IMR-90 (cell line): ENCODE measurements at regions not wholly inside any gene's neighbourhood (a gene's known extent, or its start where the extent isn't known, plus 50 kb on each side); places are given as distances from the start of the nearest gene placed in this dataset.
"Not testable (repeated sequence)": the region's sequence is repeated elsewhere in the genome, so short reads cannot be mapped to it uniquely, and the experiment has no call there.

Experiments
- ATAC-seq: fragments of 200-7000 bp; cut with Tn5 transposase; 2 replicates; pipeline ENCODE4 v1.9.1; 2020; ENCODE audit warnings: low read depth, mild to moderate bottlenecking, moderate library complexity
- BruUV-seq: library from RNA; stranded (reverse); fragments of 400-500 nt; replicated peaks from 2 replicates; lab custom pipeline; 2021; lab: Mats Ljungman, UMichigan
- CTCF ChIA-PET: fragments of 300-600 bp; formaldehyde crosslinking; extraction: SDS; loops from one replicate; lab custom pipeline; 2021; ENCODE audit warnings: antibody characterized with exemption; lab: Yijun Ruan, JAX
- POLR2A ChIA-PET: fragments of 300-600 bp; sonication (Branson Sonifier 250); formaldehyde crosslinking; loops from one replicate; lab custom pipeline; 2022; ENCODE audit warnings: antibody characterized with exemption; ENCODE audit not compliant: unreplicated experiment; lab: Charles Lee
- DNase-seq: peaks from one replicate; pipeline ENCODE4 v3.0.0; 2013
- H2AFZ ChIP-seq: replicated peaks from 2 replicates; pipeline ENCODE3; 2013; ENCODE audit warnings: low read length, mild to moderate bottlenecking; ENCODE audit not compliant: poor library complexity
- H2AK5ac ChIP-seq: 2 replicates; pipeline ENCODE4 v1.6.1; 2013; ENCODE audit warnings: low read depth, low read length, inconsistent platforms
- H2AK9ac ChIP-seq: replicated peaks from 2 replicates; pipeline ENCODE3; 2013; ENCODE audit warnings: mild to moderate bottlenecking, low read depth, low read length, moderate library complexity; ENCODE audit not compliant: poor library complexity
- H2BK120ac ChIP-seq: 2 replicates; pipeline ENCODE4 v1.6.1; 2013; ENCODE audit warnings: low read depth, low read length, inconsistent platforms
- H2BK15ac ChIP-seq: 3 replicates; pipeline ENCODE4 v1.6.1; 2013; ENCODE audit warnings: low read depth, low read length, inconsistent platforms
- H2BK20ac ChIP-seq: 2 replicates; pipeline ENCODE4 v1.6.1; 2013; ENCODE audit warnings: low read depth, mild to moderate bottlenecking, inconsistent platforms, low read length, moderate library complexity
- H2BK5ac ChIP-seq: 2 replicates; pipeline ENCODE4 v1.6.1; 2013; ENCODE audit warnings: mild to moderate bottlenecking, low read depth, low read length, inconsistent platforms; ENCODE audit not compliant: poor library complexity, severe bottlenecking
- H3K14ac ChIP-seq: replicated peaks from 2 replicates; pipeline ENCODE4 v1.6.1; 2013; ENCODE audit warnings: low read depth, low read length, inconsistent platforms
- H3K18ac ChIP-seq: 2 replicates; pipeline ENCODE4 v1.6.1; 2013; ENCODE audit warnings: low read depth, low read length, control low read depth
- H3K23ac ChIP-seq: 2 replicates; pipeline ENCODE4 v1.6.1; 2013; ENCODE audit warnings: low read depth, low read length, inconsistent platforms
- H3K27ac ChIP-seq: 2 replicates; pipeline ENCODE4 v1.5.1; 2013; ENCODE audit warnings: mild to moderate bottlenecking, control low read depth, low read length; ENCODE audit not compliant: insufficient read depth
- H3K27me3 ChIP-seq: 2 replicates; pipeline ENCODE4 v1.6.1; 2013; ENCODE audit warnings: low read length; ENCODE audit not compliant: control insufficient read depth, insufficient read depth
- H3K36me3 ChIP-seq: 2 replicates; pipeline ENCODE4 v1.6.1; 2013; ENCODE audit warnings: low read length, mixed read lengths; ENCODE audit not compliant: control insufficient read depth, insufficient read depth
- H3K4ac ChIP-seq: 2 replicates; pipeline ENCODE4 v1.6.1; 2013; ENCODE audit warnings: low read depth, low read length, inconsistent platforms
- H3K4me1 ChIP-seq: 2 replicates; pipeline ENCODE4 v1.6.1; 2013; ENCODE audit warnings: low read length, mixed read lengths; ENCODE audit not compliant: control insufficient read depth, insufficient read depth
- H3K4me2 ChIP-seq: 2 replicates; pipeline ENCODE4 v1.6.1; 2013; ENCODE audit warnings: low read depth, mild to moderate bottlenecking, control low read depth, low read length, moderate library complexity
- H3K4me3 ChIP-seq: 2 replicates; pipeline ENCODE4 v1.5.1; 2013; ENCODE audit warnings: low read depth, mild to moderate bottlenecking, control low read depth, low read length, moderate library complexity; ENCODE audit not compliant: insufficient read depth
- H3K56ac ChIP-seq: 2 replicates; pipeline ENCODE4 v1.6.1; 2013; ENCODE audit warnings: low read length, inconsistent platforms; ENCODE audit not compliant: insufficient read depth; ENCODE audit errors: extremely low read depth
- H3K79me1 ChIP-seq, 2 experiments: 2 replicates each; pipeline ENCODE4 v1.6.1; 2013; ENCODE audit warnings: low read length in 2 of 2, inconsistent platforms in 1 of 2, low read depth in 1 of 2
- H3K9ac ChIP-seq: 2 replicates; pipeline ENCODE4 v1.6.1; 2013; ENCODE audit warnings: low read depth, low read length, control low read depth
- H3K9me1 ChIP-seq: 2 replicates; pipeline ENCODE4 v1.6.1; 2013; ENCODE audit warnings: low read length, inconsistent platforms; ENCODE audit not compliant: insufficient read depth
- H3K9me3 ChIP-seq: 2 replicates; pipeline ENCODE4 v1.6.1; 2013; ENCODE audit warnings: low read length; ENCODE audit not compliant: control insufficient read depth, insufficient read depth
- H4K20me1 ChIP-seq: 2 replicates; pipeline ENCODE4 v1.6.1; 2013; ENCODE audit warnings: low read length, inconsistent platforms; ENCODE audit not compliant: insufficient read depth
- H4K5ac ChIP-seq: 2 replicates; pipeline ENCODE4 v1.6.1; 2013; ENCODE audit warnings: mild to moderate bottlenecking, low read depth, low read length, control low read depth
- H4K8ac ChIP-seq, 2 experiments: 2 replicates each; pipeline ENCODE4 v1.6.1; 2013; ENCODE audit warnings: low read depth in 2 of 2, low read length in 2 of 2, control low read depth in 1 of 2, inconsistent platforms in 1 of 2
- H4K91ac ChIP-seq: 2 replicates; pipeline ENCODE4 v1.6.1; 2013; ENCODE audit warnings: low read depth, low read length, inconsistent platforms; ENCODE audit not compliant: insufficient read depth
- BHLHE40 ChIP-seq: fragments of 150-350 bp; IDR thresholded peaks from 2 replicates; pipeline ENCODE4 v1.6.1; 2016; ENCODE audit warnings: mild to moderate bottlenecking, low read depth, low read length
- CEBPB ChIP-seq: IDR thresholded peaks from 2 replicates; pipeline ENCODE4 v1.6.1; 2012; ENCODE audit warnings: low read depth, low read length, improper control_type of control experiment
- WGBS, 2 experiments: methylation state at CpG; one replicate each; pipeline versions ENCODE4 v1.1.5 to v1.1.7; 2013; ENCODE audit warnings: missing lambda C conversion rate in 2 of 2; ENCODE audit not compliant: insufficient read length in 1 of 2; ENCODE audit errors: extremely low coverage in 2 of 2; 5-methylcytosine and 5-hydroxymethylcytosine counted together
- dilution Hi-C: fragments of 300-500 bp; cut with HindIII; formaldehyde crosslinking; loops from one replicate; pipeline ENCODE4 v1.14.3; 2018; ENCODE audit warnings: low sequenced_read_pairs; ENCODE audit not compliant: unreplicated experiment
- in situ Hi-C: fragments of 300-500 bp; cut with MboI; formaldehyde crosslinking; loops from 3 replicates; pipeline ENCODE4 v1.14.3; 2019; ENCODE audit warnings: low sequenced_read_pairs, inconsistent platforms, mixed read lengths
- intact Hi-C: fragments of 100-400 bp; cut with micrococcal nuclease; formaldehyde crosslinking; loops from 2 replicates; pipeline ENCODE4 v1.10.0; 2022

DNA sequence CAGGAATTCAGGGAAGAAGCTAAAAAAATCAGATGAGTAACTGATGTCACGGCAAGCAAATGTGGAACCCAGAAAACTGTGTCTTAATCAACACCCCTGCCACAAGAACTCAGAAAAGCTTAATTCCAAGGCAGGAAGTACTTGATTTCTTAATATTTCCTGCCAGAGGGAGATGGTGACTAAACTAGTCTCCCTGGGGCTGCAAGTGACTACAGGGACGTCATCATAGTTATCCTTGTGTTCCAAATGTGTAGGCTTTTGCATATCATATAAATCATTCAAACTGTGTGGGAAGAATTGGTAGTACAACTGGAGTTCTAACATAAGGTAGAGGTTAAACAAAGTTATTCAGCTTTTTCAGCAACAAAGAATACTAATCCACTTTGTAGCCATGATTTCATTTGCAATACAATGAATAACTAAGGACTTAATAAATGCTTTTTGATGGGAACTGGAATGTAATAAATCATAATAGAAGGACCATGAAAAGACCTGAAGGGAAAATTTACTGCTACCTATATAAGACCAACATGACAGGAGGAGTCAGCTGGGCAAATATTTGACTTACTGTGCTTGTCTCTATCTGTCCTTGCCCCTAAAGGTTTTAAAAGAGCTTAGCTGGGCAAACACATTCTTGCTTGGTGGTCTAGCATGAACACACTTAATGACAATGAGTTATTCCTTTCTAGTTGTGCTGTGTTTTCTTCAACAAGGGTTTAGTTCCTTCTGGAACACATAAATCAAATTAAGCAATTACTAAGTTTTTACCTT is 76.0 kb upstream of the NECTIN3 start:
- POLR2A ChIA-PET, result no interaction called here
- Histone ChIP-seq H2BK5ac (no peak overlapping the region), H3K4me1 (no peaks in the 10 kb centered on the region; the same call in 1 of the 2 replicates), H3K4me3 (no peak overlapping the region), H3K9me3 (no peaks in the 10 kb centered on the region), H4K20me1 (no peaks in the 10 kb centered on the region), H4K5ac (no peak overlapping the region), H3K79me1 (no peaks in the 10 kb centered on the region), H3K36me3 (no peaks in the 10 kb centered on the region), H4K91ac (no peak overlapping the region), H3K4ac (no peak overlapping the region), H3K14ac (no peak overlapping the region), H4K8ac (0 out of 4 replicates have a peak overlapping the region, but pooled peaks of 1 of the 2 experiments have one; percentile 13), H3K27ac (no peak overlapping the region), H2BK15ac (no peak overlapping the region), H2AK5ac (no peak overlapping the region), H2AK9ac (no peak overlapping the region), H3K4me2 (no peak overlapping the region; the same call in 1 of the 2 replicates), H3K27me3 (no peaks in the 10 kb centered on the region), H3K18ac (no peak overlapping the region; the same call in 1 of the 2 replicates), H2BK120ac (no peak overlapping the region), H3K9me1 (no peaks in the 10 kb centered on the region), H3K56ac (no peak overlapping the region), H3K9ac (no peak overlapping the region), H3K23ac (no peak overlapping the region), H2BK20ac (no peak overlapping the region), H2AFZ (no peak overlapping the region)
- TF ChIP-seq BHLHE40, result no peak
- 0 out of 2 replicates have a peak, but pooled peaks have one; percentile 14 for TF ChIP-seq CEBPB
- in situ Hi-C loops (no loop called here), dilution Hi-C loops (no loop called here), intact Hi-C loops (no loop called here)
- peak; percentile 74 for DNase-seq
- BruUV-seq, result no TSS peak
- CTCF ChIA-PET, result interaction anchor here (1.9 kb wide), 1 partner anchor 18 kb away, joined by 7 read pairs; no protein-coding TSS in a partner anchor
- no CpG with 5 or more reads among the region's 2 CpGs for WGBS, 2 experiments
- ATAC-seq, result peak; percentile 56; the same call in 1 of the 2 replicates

DNA sequence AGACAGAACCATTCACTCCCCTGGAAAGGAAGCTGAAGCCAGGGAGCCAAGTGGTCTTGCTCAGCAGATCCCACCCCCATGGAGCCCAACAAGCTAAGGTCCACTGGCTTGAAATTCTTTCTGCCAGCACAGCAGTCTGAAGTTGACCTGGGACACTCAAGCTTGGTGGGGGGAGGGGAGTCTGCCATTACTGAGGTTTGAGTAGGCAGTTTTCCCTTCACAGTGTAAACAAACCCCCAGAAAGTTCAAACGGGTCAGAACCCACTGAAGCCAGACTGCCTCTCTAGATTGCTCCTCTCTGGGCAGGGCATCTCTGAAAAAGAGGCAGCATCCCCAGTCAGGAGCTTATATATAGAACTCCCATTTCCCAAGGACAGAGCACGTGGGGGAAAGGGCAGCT is 72.8 kb upstream of the NECTIN3 start:
- dilution Hi-C loops, H3K23ac ChIP-seq, H4K20me1 ChIP-seq, in situ Hi-C loops, H3K9me3 ChIP-seq, H4K91ac ChIP-seq, H2BK120ac ChIP-seq, H3K27ac ChIP-seq, H2BK5ac ChIP-seq, H2AK9ac ChIP-seq, H3K9me1 ChIP-seq, H3K18ac ChIP-seq, H3K27me3 ChIP-seq, intact Hi-C loops, H3K4ac ChIP-seq, POLR2A ChIA-PET, BruUV-seq, ATAC-seq, H3K56ac ChIP-seq, H3K36me3 ChIP-seq, H3K4me2 ChIP-seq, H2AK5ac ChIP-seq, H2BK15ac ChIP-seq, H4K5ac ChIP-seq, H3K4me3 ChIP-seq, H2AFZ ChIP-seq, H3K79me1 ChIP-seq, H3K9ac ChIP-seq, H3K14ac ChIP-seq, H4K8ac ChIP-seq, DNase-seq, H3K4me1 ChIP-seq, H2BK20ac ChIP-seq: not testable (repeated sequence)
- WGBS, 2 experiments, result no CpG with 5 or more reads among the region's 2 CpGs
- CTCF ChIA-PET, result interaction anchor here (0.6 kb wide), 1 partner anchor 42 kb away, joined by 3 read pairs; no protein-coding TSS in a partner anchor
